G401 (cell line): ENCODE measurements at regions not wholly inside any gene's neighbourhood (a gene's known extent, or its start where the extent isn't known, plus 50 kb on each side); places are given as distances from the start of the nearest gene placed in this dataset.

ENCODE experiments used
- DNase-seq: peaks from one replicate; pipeline ENCODE4 v3.0.0-alpha.2; 2015; ENCODE audit warnings: low spot score
- in situ Hi-C: cut with HindIII; loops from 2 replicates; pipeline ENCODE4 v1.10.0; 2016; ENCODE audit warnings: low sequenced_read_pairs, mixed read lengths

DNA sequence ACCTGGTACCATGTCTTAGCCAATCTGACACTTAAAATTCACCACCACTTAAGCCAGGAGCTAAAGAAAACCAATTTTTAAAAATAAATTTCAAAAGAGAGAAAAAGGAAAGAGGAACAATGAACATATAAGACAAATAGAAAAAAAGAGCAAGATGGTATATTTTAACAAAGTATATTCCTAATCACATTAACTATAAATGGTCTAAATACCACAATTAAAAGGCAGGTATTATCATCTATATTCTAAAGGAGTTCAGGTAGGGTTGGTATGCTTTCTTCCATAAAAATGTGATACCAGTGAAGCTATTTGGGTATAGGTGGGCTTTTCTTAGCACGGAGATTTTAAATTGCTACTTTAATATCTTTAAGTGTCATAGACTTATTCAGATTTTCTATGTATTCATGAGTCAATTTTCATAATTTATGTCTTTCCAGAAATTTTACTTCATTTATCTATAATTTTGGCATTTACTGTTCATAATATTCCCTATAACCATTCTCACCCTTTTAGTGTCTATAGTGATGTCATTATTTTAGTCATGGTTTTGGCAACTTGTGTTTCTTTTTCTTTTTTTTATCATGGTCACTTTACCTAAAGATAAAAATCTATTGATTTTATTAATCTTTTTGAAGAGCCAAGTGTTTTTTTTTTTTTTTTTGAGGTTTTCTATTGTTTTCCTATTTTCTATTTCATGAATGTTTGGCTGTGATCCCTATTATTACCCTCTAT, 56.5 kb upstream of the IGLL5 start:
- in situ Hi-C loops = no loop called here
- no peak for DNase-seq

DNA sequence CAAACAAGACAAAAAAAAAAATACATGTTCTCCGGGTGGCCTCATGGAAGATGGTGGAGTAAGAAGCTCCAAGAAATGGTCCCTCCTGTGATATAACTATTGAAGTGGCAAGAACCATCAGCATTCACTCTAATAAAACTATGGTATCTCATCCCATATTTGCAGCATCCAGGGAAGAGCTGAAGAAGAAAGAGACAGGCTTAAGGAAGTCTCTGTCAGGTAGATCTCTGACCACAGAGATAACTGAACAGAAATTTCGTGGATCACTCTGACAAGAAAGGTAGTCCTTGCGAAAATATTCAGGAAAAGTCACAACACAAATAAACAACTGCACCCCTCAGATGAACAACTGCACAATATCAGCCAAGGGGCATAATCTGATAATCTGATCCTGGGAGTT, 54.6 kb upstream of the IGLL5 start:
- DNase-seq = no peak
- in situ Hi-C loops = no loop called here

DNA sequence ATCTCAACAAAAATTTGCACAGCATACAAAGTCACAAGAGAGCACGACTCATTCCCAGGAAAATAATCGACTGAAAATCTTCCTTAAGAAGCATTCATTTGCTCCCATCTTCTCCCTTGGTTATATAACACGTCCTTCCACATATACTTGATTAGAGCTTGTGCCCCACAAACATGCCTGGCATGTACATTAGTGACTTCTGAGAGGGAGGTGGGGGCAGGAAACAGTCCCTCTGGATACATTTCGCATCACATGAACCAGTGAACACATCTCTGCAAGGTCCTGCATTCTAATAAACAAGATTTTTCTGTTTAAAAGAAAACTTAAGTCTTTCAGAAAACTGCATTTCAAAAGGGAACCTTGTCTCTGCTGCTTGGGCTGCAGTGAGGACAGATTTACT, 54.1 kb upstream of the IGLL5 start:
- DNase-seq = no peak
- in situ Hi-C loops = no loop called here

DNA sequence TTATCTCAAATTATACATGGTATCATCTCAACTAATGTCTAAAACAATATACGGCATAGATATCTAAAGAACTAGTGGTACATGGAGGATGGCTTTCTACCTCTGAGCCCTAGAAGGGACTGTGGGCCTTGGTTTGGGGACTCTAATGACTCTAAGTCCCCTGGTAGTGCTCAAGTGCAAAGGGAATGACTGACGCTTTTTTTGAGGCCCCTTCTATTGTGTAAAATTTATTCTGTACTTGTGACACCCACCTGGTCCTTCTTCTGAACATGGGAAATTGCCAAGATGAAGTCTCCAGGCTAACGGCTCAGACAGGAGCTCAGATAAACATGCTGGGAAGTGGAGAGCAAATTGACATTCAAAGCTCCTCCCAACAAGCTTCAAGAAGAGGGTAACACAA, 53.4 kb upstream of the IGLL5 start:
- DNase-seq = no peak
- in situ Hi-C loops = no loop called here

DNA sequence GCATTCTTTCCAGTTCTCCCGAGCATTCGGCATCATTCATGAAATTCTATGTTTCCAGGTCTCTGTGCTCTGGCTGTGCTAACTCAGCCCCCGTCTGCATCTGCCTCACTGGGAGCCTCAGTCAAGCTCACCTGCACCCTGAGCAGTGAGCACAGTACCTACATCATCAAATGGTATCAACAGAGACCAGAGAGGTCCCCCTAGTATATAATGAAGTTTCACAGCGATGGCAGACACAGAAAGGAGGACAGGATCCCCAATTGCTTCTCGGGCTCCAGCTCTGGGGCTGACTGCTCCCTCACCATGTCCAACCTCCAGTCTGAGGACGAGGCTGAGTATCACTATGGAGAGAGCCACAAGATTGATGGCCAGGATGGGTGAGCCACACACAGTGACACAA, 52.8 kb upstream of the IGLL5 start:
- no peak for DNase-seq
- in situ Hi-C loops = no loop called here

DNA sequence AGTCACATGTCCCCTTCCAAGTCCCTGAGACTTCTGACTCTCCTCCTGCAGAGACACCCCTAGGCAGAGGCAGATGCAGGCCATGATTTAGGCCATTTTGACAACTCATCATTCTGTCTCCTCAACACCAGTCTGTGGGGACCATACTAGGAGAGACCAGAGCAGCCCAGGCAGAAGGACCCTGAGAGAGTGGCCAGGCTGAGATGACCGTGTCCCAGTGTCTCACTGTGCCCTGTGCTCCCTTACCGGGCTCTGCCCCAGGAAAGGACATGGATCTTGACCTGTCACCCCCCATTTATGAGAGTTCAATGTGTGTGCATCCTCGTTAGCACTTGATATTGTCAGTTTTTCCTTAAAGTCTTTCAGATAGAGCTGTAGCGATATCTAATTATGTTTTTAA, 52.4 kb upstream of the IGLL5 start:
- DNase-seq = no peak
- in situ Hi-C loops = no loop called here

DNA sequence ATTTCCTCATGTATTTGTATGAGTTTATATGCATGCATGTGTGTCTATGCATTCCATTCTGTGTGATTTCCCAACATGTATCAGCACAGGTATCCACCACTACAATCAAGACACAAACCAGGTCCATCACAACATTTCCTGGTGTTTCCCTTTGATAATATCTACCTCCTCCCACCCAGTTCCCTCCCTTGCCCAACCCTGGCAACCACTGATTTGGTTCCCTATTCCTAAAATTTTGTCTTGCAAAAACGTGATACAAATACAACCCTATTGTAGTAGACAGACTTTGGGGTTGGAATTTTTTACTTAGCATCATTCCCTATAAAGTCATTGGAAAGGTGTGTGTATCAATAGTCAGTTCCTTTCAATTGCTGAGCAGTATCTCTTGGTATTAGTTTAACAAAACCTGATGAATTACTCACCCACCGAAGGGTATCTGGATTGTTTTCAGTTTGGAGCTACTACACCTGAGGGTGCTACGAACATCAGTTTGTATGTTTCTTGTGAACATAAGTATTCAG, 51.8 kb upstream of the IGLL5 start:
- in situ Hi-C loops = no loop called here
- no peak for DNase-seq

DNA sequence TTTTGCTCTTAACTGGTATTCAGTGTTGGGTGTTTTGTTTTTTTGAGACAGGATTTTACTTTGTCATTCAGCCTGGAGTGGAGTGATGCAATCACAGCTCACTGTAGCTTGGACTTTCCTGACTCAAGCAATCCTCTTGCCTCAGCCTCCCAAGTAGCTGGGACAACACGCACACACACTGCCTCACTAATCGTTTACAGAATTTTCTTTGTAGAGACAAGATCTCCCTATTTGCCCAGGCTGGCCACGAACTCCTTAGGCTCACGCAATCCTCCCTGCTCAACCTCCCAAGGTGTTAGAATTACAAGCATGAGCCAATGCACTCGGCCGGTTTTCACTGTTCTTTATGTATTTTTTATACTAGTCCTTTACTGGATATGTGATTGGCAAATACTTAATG, 51.0 kb upstream of the IGLL5 start:
- no peak for DNase-seq
- in situ Hi-C loops = no loop called here
